CD4-positive, CD25-positive, alpha-beta regulatory T cell (primary cell): ENCODE measurements at regions not wholly inside any gene's neighbourhood (a gene's known extent, or its start where the extent isn't known, plus 50 kb on each side); places are given as distances from the start of the nearest gene placed in this dataset.

Experiments
- ATAC-seq, 2 donors: fragments of 150-1000 bp; cut with Tn5 transposase; one replicate each; pipeline ENCODE4 v1.10.0; 2021; ENCODE audit warnings: low read depth in 2 of 2, moderate number of reproducible peaks in 2 of 2, moderate library complexity in 1 of 2
- DNase-seq, 3 donors: peaks; one replicate each; pipeline versions ENCODE4 v3.0.0 to v3.0.0-alpha.2; 2012 to 2022; ENCODE audit warnings: mixed read lengths in 1 of 3
- H3K27ac ChIP-seq: one replicate; pipeline ENCODE4 v1.7.0; 2013; ENCODE audit warnings: mild to moderate bottlenecking, low read length; ENCODE audit not compliant: insufficient read depth, poor library complexity, severe bottlenecking
- H3K27me3 ChIP-seq: one replicate; pipeline ENCODE4 v1.7.0; 2013; ENCODE audit warnings: low read length; ENCODE audit not compliant: control insufficient read depth, insufficient read depth
- H3K36me3 ChIP-seq: one replicate; pipeline ENCODE4 v1.7.0; 2013; ENCODE audit warnings: mild to moderate bottlenecking, low read length, moderate library complexity; ENCODE audit not compliant: control insufficient read depth, insufficient read depth
- H3K4me1 ChIP-seq: 2 replicates; pipeline ENCODE4 v1.7.0; 2013; ENCODE audit warnings: mild to moderate bottlenecking, low read length; ENCODE audit not compliant: insufficient read depth, control insufficient read depth, poor library complexity, severe bottlenecking
- H3K4me3 ChIP-seq: one replicate; pipeline ENCODE4 v1.7.0; 2013; ENCODE audit warnings: low read depth, mild to moderate bottlenecking, low read length, moderate library complexity
- H3K9me3 ChIP-seq, 2 experiments: 1 replicate in 1 of 2; 2 replicates in 1 of 2; pipeline ENCODE4 v1.7.0; 2013; ENCODE audit warnings: low read length in 2 of 2, mild to moderate bottlenecking in 1 of 2, moderate library complexity in 1 of 2; ENCODE audit not compliant: control insufficient read depth in 2 of 2
- H3K27ac Mint-ChIP-seq, 3 donors: one replicate each; pipeline ENCODE4 v1.8.0; 2020 to 2022; ENCODE audit warnings: mild to moderate bottlenecking in 3 of 3, mixed read lengths in 3 of 3, moderate library complexity in 2 of 3
- H3K27me3 Mint-ChIP-seq: one replicate; pipeline ENCODE4 v1.8.0; 2022; ENCODE audit warnings: mild to moderate bottlenecking, mixed read lengths
- H3K36me3 Mint-ChIP-seq: one replicate; pipeline ENCODE4 v1.8.0; 2020; ENCODE audit warnings: mixed read lengths
- H3K4me1 Mint-ChIP-seq, 4 donors: one replicate each; pipeline ENCODE4 v1.8.0; 2020 to 2022; ENCODE audit warnings: mixed read lengths in 4 of 4, mild to moderate bottlenecking in 1 of 4
- H3K4me3 Mint-ChIP-seq, 4 donors: one replicate each; pipeline ENCODE4 v1.8.0; 2020 to 2022; ENCODE audit warnings: mild to moderate bottlenecking in 4 of 4, mixed read lengths in 4 of 4, moderate library complexity in 3 of 4
- H3K9me3 Mint-ChIP-seq, 7 donors: one replicate each; pipeline ENCODE4 v1.8.0; 2020 to 2022; ENCODE audit warnings: mixed read lengths in 7 of 7, mild to moderate bottlenecking in 3 of 7, moderate library complexity in 2 of 7

GRCh38 chr3:124461838-124462632 lies 268.2 kb upstream of the UMPS start:
- no peak overlapping the region for H3K27ac ChIP-seq
- DNase-seq = no peak
- ATAC-seq = no peak
- no peaks in the 10 kb centered on the region for H3K4me1 ChIP-seq
- H3K36me3 Mint-ChIP-seq = no peaks in the 10 kb centered on the region
- H3K27me3 Mint-ChIP-seq = peaks cover 9% of the 10 kb centered on the region
- H3K27ac Mint-ChIP-seq = no peak overlapping the region
- no peak overlapping the region for H3K4me3 Mint-ChIP-seq
- H3K36me3 ChIP-seq = no peaks in the 10 kb centered on the region
- H3K9me3 ChIP-seq = no peaks in the 10 kb centered on the region
- peaks cover 3% of the 10 kb centered on the region for H3K27me3 ChIP-seq
- no peak overlapping the region for H3K4me3 ChIP-seq
- H3K4me1 Mint-ChIP-seq = no peaks in the 10 kb centered on the region
- peaks cover 0 to 1% (median 0%) of the 10 kb centered on the region in 7 donors for H3K9me3 Mint-ChIP-seq

- no peak for ATAC-seq
- H3K27me3 ChIP-seq = peaks cover 3% of the 10 kb centered on the region
- Mint-ChIP-seq H3K4me1 (no peaks in the 10 kb centered on the region), H3K9me3 (no peaks in the 10 kb centered on the region), H3K27ac (no peak overlapping the region), H3K4me3 (no peak overlapping the region), H3K27me3 (peaks cover 8% of the 10 kb centered on the region), H3K36me3 (no peaks in the 10 kb centered on the region)
- DNase-seq = no peak
- H3K36me3 ChIP-seq = no peaks in the 10 kb centered on the region
- no peaks in the 10 kb centered on the region for H3K9me3 ChIP-seq
- no peak overlapping the region for H3K27ac ChIP-seq
- H3K4me3 ChIP-seq = no peak overlapping the region
- no peaks in the 10 kb centered on the region for H3K4me1 ChIP-seq
Observed at GRCh38 chr3:124463234-124463633, 267.0 kb upstream of the UMPS start.

- Mint-ChIP-seq H3K27ac (peak overlapping the region in 1 of 3 donors; percentile 34), H3K27me3 (peaks cover 15% of the 10 kb centered on the region), H3K4me3 (no peak overlapping the region), H3K4me1 (no peaks in the 10 kb centered on the region), H3K9me3 (peaks cover 0 to 1% (median 0%) of the 10 kb centered on the region in 7 donors), H3K36me3 (no peaks in the 10 kb centered on the region)
- Histone ChIP-seq H3K9me3 (no peaks in the 10 kb centered on the region), H3K36me3 (no peaks in the 10 kb centered on the region), H3K27ac (no peak overlapping the region), H3K27me3 (peaks cover 4% of the 10 kb centered on the region), H3K4me3 (no peak overlapping the region), H3K4me1 (no peaks in the 10 kb centered on the region)
- ATAC-seq (peak in 1 of 2 donors; percentile 50), DNase-seq (peak in 1 of 3 donors; percentile 27)
Observed at GRCh38 chr3:124467980-124468902, 262.0 kb upstream of the UMPS start.

- H3K27me3 Mint-ChIP-seq = peaks cover 15% of the 10 kb centered on the region
- H3K4me1 ChIP-seq = no peaks in the 10 kb centered on the region
- DNase-seq = no peak
- no peaks in the 10 kb centered on the region for H3K36me3 ChIP-seq
- H3K9me3 Mint-ChIP-seq = peaks cover 0 to 1% (median 0%) of the 10 kb centered on the region in 7 donors
- H3K4me3 ChIP-seq = no peak overlapping the region
- H3K9me3 ChIP-seq = no peaks in the 10 kb centered on the region
- ATAC-seq = no peak
- H3K4me3 Mint-ChIP-seq = no peak overlapping the region
- no peaks in the 10 kb centered on the region for H3K36me3 Mint-ChIP-seq
- no peaks in the 10 kb centered on the region for H3K4me1 Mint-ChIP-seq
- H3K27me3 ChIP-seq = peaks cover 5% of the 10 kb centered on the region
- no peak overlapping the region for H3K27ac Mint-ChIP-seq
- H3K27ac ChIP-seq = no peak overlapping the region
Observed at GRCh38 chr3:124469555-124469954, 260.7 kb upstream of the UMPS start.

- Mint-ChIP-seq H3K27ac (no peak overlapping the region), H3K9me3 (peaks cover 0 to 5% (median 0%) of the 10 kb centered on the region in 7 donors)
Observed at GRCh38 chr3:124478830-124479229, 251.4 kb upstream of the UMPS start.

GRCh38 chr3:124483915-124484470 lies 246.3 kb upstream of the UMPS start:
- Mint-ChIP-seq H3K36me3 (no peaks in the 10 kb centered on the region), H3K27ac (no peak overlapping the region), H3K4me3 (no peak overlapping the region), H3K9me3 (peaks cover 0 to 4% (median 0%) of the 10 kb centered on the region in 7 donors), H3K4me1 (no peaks in the 10 kb centered on the region), H3K27me3 (peaks cover 11% of the 10 kb centered on the region)
- H3K4me1 ChIP-seq = no peaks in the 10 kb centered on the region
- no peak for ATAC-seq
- DNase-seq = no peak
- H3K4me3 ChIP-seq = no peak overlapping the region
- no peak overlapping the region for H3K27ac ChIP-seq
- H3K36me3 ChIP-seq = no peaks in the 10 kb centered on the region
- H3K9me3 ChIP-seq = no peaks in the 10 kb centered on the region
- H3K27me3 ChIP-seq = no peaks in the 10 kb centered on the region

More at GRCh38 chr3:124478830-124479229, 251.4 kb upstream of the UMPS start:
- no peak overlapping the region for H3K4me3 Mint-ChIP-seq
- H3K27ac ChIP-seq = no peak overlapping the region
- H3K4me1 ChIP-seq = no peaks in the 10 kb centered on the region
- peaks cover 1% of the 10 kb centered on the region for H3K27me3 ChIP-seq
- no peak overlapping the region for H3K4me3 ChIP-seq
- H3K27me3 Mint-ChIP-seq = peaks cover 5% of the 10 kb centered on the region
- H3K36me3 ChIP-seq = no peaks in the 10 kb centered on the region
- H3K9me3 ChIP-seq = no peaks in the 10 kb centered on the region
- DNase-seq = no peak
- H3K36me3 Mint-ChIP-seq = no peaks in the 10 kb centered on the region
- H3K4me1 Mint-ChIP-seq = no peaks in the 10 kb centered on the region
- no peak for ATAC-seq

GRCh38 chr3:124486324-124486723 lies 243.9 kb upstream of the UMPS start:
- Histone ChIP-seq H3K27ac (no peak overlapping the region), H3K4me3 (no peak overlapping the region), H3K9me3 (no peaks in the 10 kb centered on the region), H3K4me1 (no peaks in the 10 kb centered on the region), H3K27me3 (no peaks in the 10 kb centered on the region), H3K36me3 (no peaks in the 10 kb centered on the region)
- H3K4me1 Mint-ChIP-seq = peaks cover 0 to 8% (median 1%) of the 10 kb centered on the region in 4 donors
- peaks cover 19% of the 10 kb centered on the region for H3K27me3 Mint-ChIP-seq
- H3K27ac Mint-ChIP-seq = no peak overlapping the region
- no peak for DNase-seq
- no peak for ATAC-seq
- H3K36me3 Mint-ChIP-seq = no peaks in the 10 kb centered on the region
- no peak overlapping the region for H3K4me3 Mint-ChIP-seq
- peaks cover 0 to 4% (median 0%) of the 10 kb centered on the region in 7 donors for H3K9me3 Mint-ChIP-seq
